Psoas muscle (tissue), 7 donors: ENCODE measurements at regions not wholly inside any gene's neighbourhood (a gene's known extent, or its start where the extent isn't known, plus 50 kb on each side); places are given as distances from the start of the nearest gene placed in this dataset.

ENCODE experiments used
- ATAC-seq, 4 donors: fragments of 200-7000 bp; cut with Tn5 transposase; one replicate each; pipeline ENCODE4 v1.9.1; 2020; ENCODE audit warnings: moderate library complexity in 3 of 4, mild to moderate bottlenecking in 2 of 4
- DNase-seq, 2 donors: peaks; one replicate each; pipeline ENCODE4 v3.0.0-alpha.2; 2020
- H3K27ac ChIP-seq: fragments of 200-600 bp; one replicate; pipeline ENCODE4 v1.8.0; 2022
- H3K27me3 ChIP-seq, 3 donors: fragments of 200-600 bp in 1 of 3; one replicate each; pipeline versions ENCODE4 v1.6.1 to v1.8.0; 2013 to 2022; ENCODE audit warnings: low read length in 2 of 3, mild to moderate bottlenecking in 2 of 3, moderate library complexity in 1 of 3; ENCODE audit not compliant: insufficient read depth in 3 of 3
- H3K36me3 ChIP-seq, 2 donors: fragments of 200-600 bp in 1 of 2; one replicate each; pipeline versions ENCODE4 v1.6.1 to v1.8.0; 2013 to 2022; ENCODE audit warnings: low read depth in 1 of 2, mild to moderate bottlenecking in 1 of 2, moderate library complexity in 1 of 2; ENCODE audit not compliant: insufficient read depth in 1 of 2
- H3K4me1 ChIP-seq: fragments of 200-600 bp; one replicate; pipeline ENCODE4 v1.8.0; 2022
- H3K4me3 ChIP-seq: fragments of 200-600 bp; one replicate; pipeline ENCODE4 v1.8.0; 2022; ENCODE audit warnings: mild to moderate bottlenecking
- H3K9me3 ChIP-seq: fragments of 200-600 bp; one replicate; pipeline ENCODE4 v1.8.0; 2022
- WGBS, 3 donors: extraction: QIAGEN DNeasy Blood & Tissue Kit; methylation state at CpG; one replicate each; pipeline versions ENCODE4 v1.1.6 to v1.1.7; 2013; 5-methylcytosine and 5-hydroxymethylcytosine counted together
- intact Hi-C, 2 donors: fragments of 100-400 bp; cut with DNase I; formaldehyde crosslinking; loops; one replicate each; pipeline versions ENCODE4 v1.11.0 to v1.14.2; 2022
- TF ChIP-seq, protein P1 (sequence below): fragments of 200-600 bp; IDR thresholded peaks from one replicate; pipeline ENCODE4 v1.8.0; 2022; ENCODE audit warnings: antibody characterized with exemption
- donor health status: healthy with polysubstance abuse.
- donor health status: DM: no; HTN: no; CAD: no; lungs with moderate emphysema.
- donor health status: Bipolar disorder and iron deficiency.
- donor health status: healthy.
- donor health status: DM: yes; HTN: yes; CAD: no.
- donor health status: DM: no; HTN: no; CAD: no.
- donor health status: DM: yes; HTN: yes; CAD: no.

DNA sequence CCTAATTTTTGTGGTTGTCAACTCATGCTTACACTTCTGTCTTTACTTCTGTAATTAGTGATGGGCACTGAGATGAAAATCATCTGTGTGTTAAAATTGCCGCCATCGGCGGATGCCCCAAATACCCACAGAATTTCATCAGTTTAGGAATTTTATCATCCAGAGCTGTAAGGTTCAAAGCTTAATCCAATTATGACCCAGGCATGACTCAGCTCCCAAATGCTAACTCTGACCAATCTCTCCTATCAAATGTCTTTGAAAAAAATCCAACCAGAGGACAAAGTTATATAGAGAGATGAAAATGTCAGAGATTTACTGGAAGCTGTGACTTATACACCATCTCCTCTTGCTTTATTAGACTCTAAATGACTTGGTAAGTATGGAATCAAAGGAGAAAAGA, 1048.7 kb upstream of the PRKX start:
- ATAC-seq (no peak), DNase-seq (no peak)
- WGBS, 3 donors: 89 to 93% (median 92%) methylated on average over 3 of the region's 3 CpGs
- H3K36me3 ChIP-seq: no peaks in the 10 kb centered on the region
- H3K27me3 ChIP-seq: no peaks in the 10 kb centered on the region
- no peak overlapping the region for H3K4me3 ChIP-seq
- no peak overlapping the region for H3K27ac ChIP-seq
- H3K4me1 ChIP-seq: no peaks in the 10 kb centered on the region
- TF ChIP-seq, protein P1, sequence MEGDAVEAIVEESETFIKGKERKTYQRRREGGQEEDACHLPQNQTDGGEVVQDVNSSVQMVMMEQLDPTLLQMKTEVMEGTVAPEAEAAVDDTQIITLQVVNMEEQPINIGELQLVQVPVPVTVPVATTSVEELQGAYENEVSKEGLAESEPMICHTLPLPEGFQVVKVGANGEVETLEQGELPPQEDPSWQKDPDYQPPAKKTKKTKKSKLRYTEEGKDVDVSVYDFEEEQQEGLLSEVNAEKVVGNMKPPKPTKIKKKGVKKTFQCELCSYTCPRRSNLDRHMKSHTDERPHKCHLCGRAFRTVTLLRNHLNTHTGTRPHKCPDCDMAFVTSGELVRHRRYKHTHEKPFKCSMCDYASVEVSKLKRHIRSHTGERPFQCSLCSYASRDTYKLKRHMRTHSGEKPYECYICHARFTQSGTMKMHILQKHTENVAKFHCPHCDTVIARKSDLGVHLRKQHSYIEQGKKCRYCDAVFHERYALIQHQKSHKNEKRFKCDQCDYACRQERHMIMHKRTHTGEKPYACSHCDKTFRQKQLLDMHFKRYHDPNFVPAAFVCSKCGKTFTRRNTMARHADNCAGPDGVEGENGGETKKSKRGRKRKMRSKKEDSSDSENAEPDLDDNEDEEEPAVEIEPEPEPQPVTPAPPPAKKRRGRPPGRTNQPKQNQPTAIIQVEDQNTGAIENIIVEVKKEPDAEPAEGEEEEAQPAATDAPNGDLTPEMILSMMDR: no peak
- H3K9me3 ChIP-seq: no peaks in the 10 kb centered on the region
- intact Hi-C loops: no loop called here

DNA sequence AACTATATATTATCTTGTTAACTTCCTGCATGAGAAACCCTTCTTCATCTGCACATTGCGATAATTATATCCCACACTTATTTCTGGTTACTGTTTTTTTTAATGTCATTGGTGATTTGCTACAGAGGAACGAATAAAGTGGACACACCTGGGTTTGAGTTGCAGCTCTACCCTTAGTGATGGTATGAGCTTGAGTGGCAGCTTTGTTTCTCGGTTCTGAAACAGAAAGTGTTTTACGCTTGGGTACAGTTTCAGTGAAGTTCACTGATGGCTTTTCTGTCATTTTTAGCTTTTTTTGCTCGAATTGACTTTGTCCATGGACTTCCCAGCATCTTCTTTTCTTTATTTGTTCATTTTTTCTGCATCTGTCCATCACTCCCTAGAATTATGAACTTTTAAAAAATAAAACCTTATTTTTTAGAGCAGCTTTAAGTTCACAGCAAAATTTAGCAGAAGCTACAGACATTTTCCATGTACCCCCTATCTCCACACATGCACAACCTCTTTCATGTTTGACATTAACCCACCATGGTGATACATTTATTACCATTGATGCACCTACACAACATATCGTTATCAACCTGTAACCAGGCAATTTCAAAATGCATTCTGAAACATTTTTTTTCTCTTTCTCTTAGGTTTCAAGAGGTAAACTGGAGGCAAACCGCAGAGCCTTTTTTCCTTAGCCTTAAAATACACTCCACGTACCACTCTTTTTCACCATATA, 1041.6 kb upstream of the PRKX start:
- peaks cover 4% of the 10 kb centered on the region for H3K9me3 ChIP-seq
- no peak for ATAC-seq
- H3K27ac ChIP-seq: no peak overlapping the region
- H3K27me3 ChIP-seq: no peaks in the 10 kb centered on the region
- TF ChIP-seq, protein P1: no peak
- H3K4me1 ChIP-seq: no peaks in the 10 kb centered on the region
- H3K4me3 ChIP-seq: no peak overlapping the region
- 68 to 74% (median 70%) methylated on average over 8 of the region's 8 CpGs for WGBS, 3 donors
- no peak for DNase-seq
- no peaks in the 10 kb centered on the region for H3K36me3 ChIP-seq
- intact Hi-C loops: no loop called here

DNA sequence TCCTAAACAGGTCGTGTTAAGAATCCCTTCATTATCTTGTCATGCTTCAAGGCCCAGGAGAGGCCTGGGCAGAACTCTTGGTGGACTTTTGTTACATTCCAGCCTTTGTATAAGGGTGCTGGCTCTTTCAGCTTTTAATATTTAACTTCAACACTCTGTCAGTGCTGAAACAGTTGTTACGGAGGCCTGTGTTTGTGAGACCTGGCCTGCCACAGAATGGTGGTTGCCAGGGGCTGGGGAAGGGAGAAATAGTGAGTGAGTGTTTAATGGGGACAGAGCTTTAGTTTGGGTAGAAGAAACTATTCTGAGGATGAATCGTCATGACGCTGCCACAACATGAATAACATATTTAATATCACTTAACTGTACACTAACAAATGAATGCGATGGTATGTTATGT, 1027.6 kb upstream of the PRKX start:
- H3K27ac ChIP-seq: no peak overlapping the region
- DNase-seq: no peak
- no peaks in the 10 kb centered on the region for H3K36me3 ChIP-seq
- no peak for ATAC-seq
- WGBS, 3 donors: 76 to 79% (median 77%) methylated on average over 5 of the region's 5 CpGs
- H3K27me3 ChIP-seq: no peaks in the 10 kb centered on the region
- TF ChIP-seq, protein P1: no peak
- no peaks in the 10 kb centered on the region for H3K9me3 ChIP-seq
- intact Hi-C loops: no loop called here
- H3K4me1 ChIP-seq: no peaks in the 10 kb centered on the region
- no peak overlapping the region for H3K4me3 ChIP-seq

DNA sequence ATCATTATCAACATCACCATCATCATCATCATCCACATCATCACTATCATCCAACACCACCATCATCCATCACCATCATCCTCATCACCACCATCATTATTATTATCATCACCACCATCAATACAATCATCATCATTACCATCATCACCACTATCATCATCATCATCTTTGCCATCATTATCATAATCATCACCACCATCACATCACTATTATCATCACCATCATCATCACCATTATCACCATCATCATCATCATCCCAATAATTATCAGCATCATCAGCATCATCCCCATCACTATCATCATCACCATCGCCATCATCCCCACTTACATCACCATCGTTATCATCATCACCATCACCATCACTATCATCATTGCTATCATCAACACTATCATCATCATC, 1021.9 kb upstream of the PRKX start:
- TF ChIP-seq, protein P1: no peak
- Histone ChIP-seq H3K27me3 (no peaks in the 10 kb centered on the region), H3K4me1 (no peaks in the 10 kb centered on the region), H3K36me3 (no peaks in the 10 kb centered on the region), H3K27ac (no peak overlapping the region), H3K4me3 (no peak overlapping the region), H3K9me3 (no peaks in the 10 kb centered on the region)
- intact Hi-C loops: no loop called here
- DNase-seq: no peak
- no peak for ATAC-seq
- 91 to 95% (median 94%) methylated on average over 2 of the region's 2 CpGs for WGBS, 3 donors
